H9 (cell line): ENCODE measurements at regions not wholly inside any gene's neighbourhood (a gene's known extent, or its start where the extent isn't known, plus 50 kb on each side); places are given as distances from the start of the nearest gene placed in this dataset.

ENCODE experiments used
- DNase-seq: peaks from one replicate; pipeline ENCODE4 v3.0.0-alpha.2; 2017
- H2AFZ ChIP-seq: one replicate; pipeline ENCODE4 v1.6.1; 2013; ENCODE audit warnings: mild to moderate bottlenecking, low read length, control low read depth, moderate library complexity
- H2AK5ac ChIP-seq: 2 replicates; pipeline ENCODE4 v1.6.1; 2013; ENCODE audit warnings: low read length, control low read depth, mixed read lengths; ENCODE audit not compliant: insufficient read length
- H2BK120ac ChIP-seq: one replicate; pipeline ENCODE4 v1.6.1; 2013; ENCODE audit warnings: low read depth, mild to moderate bottlenecking, low read length, control low read depth, inconsistent platforms; ENCODE audit not compliant: poor library complexity, severe bottlenecking
- H2BK12ac ChIP-seq: 2 replicates; pipeline ENCODE4 v1.6.1; 2013; ENCODE audit warnings: low read length, control low read depth, mixed read lengths, low read depth; ENCODE audit not compliant: insufficient read length
- H2BK15ac ChIP-seq: 2 replicates; pipeline ENCODE4 v1.6.1; 2013; ENCODE audit warnings: low read depth, low read length, control low read depth
- H2BK20ac ChIP-seq: one replicate; pipeline ENCODE4 v1.6.1; 2013; ENCODE audit warnings: low read depth, mild to moderate bottlenecking, low read length, control low read depth, inconsistent platforms; ENCODE audit not compliant: poor library complexity, severe bottlenecking
- H2BK5ac ChIP-seq: 2 replicates; pipeline ENCODE4 v1.6.1; 2013; ENCODE audit warnings: low read length, control low read depth, mixed read lengths; ENCODE audit not compliant: insufficient read length
- H3K14ac ChIP-seq: 2 replicates; pipeline ENCODE4 v1.6.1; 2013; ENCODE audit warnings: low read length, control low read depth; ENCODE audit not compliant: insufficient read depth
- H3K18ac ChIP-seq: 2 replicates; pipeline ENCODE4 v1.6.1; 2013; ENCODE audit warnings: low read depth, mild to moderate bottlenecking, mixed read lengths, low read length, control low read depth; ENCODE audit not compliant: insufficient read length
- H3K23ac ChIP-seq: 2 replicates; pipeline ENCODE4 v1.6.1; 2013; ENCODE audit warnings: low read length, control low read depth, mixed read lengths, low read depth; ENCODE audit not compliant: insufficient read length
- H3K23me2 ChIP-seq: 2 replicates; pipeline ENCODE4 v1.6.1; 2013; ENCODE audit warnings: low read depth, mild to moderate bottlenecking, mixed read lengths, low read length, control low read depth; ENCODE audit not compliant: insufficient read length, poor library complexity, severe bottlenecking
- H3K27ac ChIP-seq: 2 replicates; pipeline ENCODE4 v1.5.1; 2013; ENCODE audit warnings: low read length, control low read depth, mixed read lengths, low read depth; ENCODE audit not compliant: insufficient read length
- H3K27me3 ChIP-seq: 2 replicates; pipeline ENCODE4 v1.6.1; 2013; ENCODE audit warnings: low read length, control low read depth, inconsistent platforms; ENCODE audit not compliant: insufficient read depth
- H3K4ac ChIP-seq: 2 replicates; pipeline ENCODE4 v1.6.1; 2013; ENCODE audit warnings: low read depth, mild to moderate bottlenecking, control low read depth, inconsistent platforms, low read length, moderate library complexity
- H3K4me1 ChIP-seq: 2 replicates; pipeline ENCODE4 v1.6.1; 2013; ENCODE audit warnings: low read length, control low read depth, inconsistent platforms; ENCODE audit not compliant: insufficient read depth
- H3K4me2 ChIP-seq: 2 replicates; pipeline ENCODE4 v1.6.1; 2013; ENCODE audit warnings: low read length, control low read depth, mixed read lengths; ENCODE audit not compliant: insufficient read length, insufficient read depth
- H3K56ac ChIP-seq: 2 replicates; pipeline ENCODE4 v1.6.1; 2013; ENCODE audit warnings: low read depth, mild to moderate bottlenecking, mixed read lengths, low read length, control low read depth; ENCODE audit not compliant: insufficient read length
- H3K79me1 ChIP-seq: 2 replicates; pipeline ENCODE4 v1.6.1; 2013; ENCODE audit warnings: low read depth, mild to moderate bottlenecking, moderate library complexity, low read length, control low read depth, inconsistent platforms; ENCODE audit not compliant: insufficient read depth, poor library complexity, severe bottlenecking
- H3K79me2 ChIP-seq: 2 replicates; pipeline ENCODE4 v1.6.1; 2013; ENCODE audit warnings: low read length, control low read depth, inconsistent platforms; ENCODE audit not compliant: insufficient read depth
- H3K9ac ChIP-seq: 2 replicates; pipeline ENCODE4 v1.6.1; 2013; ENCODE audit warnings: low read length, control low read depth, mixed read lengths; ENCODE audit not compliant: insufficient read length; ENCODE audit errors: extremely low read depth
- H3K9me3 ChIP-seq: one replicate; pipeline ENCODE4 v1.6.1; 2013; ENCODE audit warnings: low read depth, low read length, inconsistent platforms; ENCODE audit not compliant: control insufficient read depth
- H3T11ph ChIP-seq: one replicate; pipeline ENCODE4 v1.6.1; 2013; ENCODE audit warnings: mild to moderate bottlenecking, low read length, control low read depth, inconsistent platforms
- H4K20me1 ChIP-seq: one replicate; pipeline ENCODE4 v1.6.1; 2013; ENCODE audit not compliant: control insufficient read depth, insufficient read length, insufficient read depth
- H4K5ac ChIP-seq: 2 replicates; pipeline ENCODE4 v1.6.1; 2013; ENCODE audit warnings: low read depth, mild to moderate bottlenecking, mixed read lengths, low read length, control low read depth; ENCODE audit not compliant: insufficient read length
- H4K8ac ChIP-seq: replicated peaks from 2 replicates; pipeline ENCODE4 v1.6.1; 2013; ENCODE audit warnings: low read length, control low read depth, mixed read lengths, low read depth; ENCODE audit not compliant: insufficient read length
- H4K91ac ChIP-seq: 2 replicates; pipeline ENCODE4 v1.6.1; 2013; ENCODE audit warnings: low read depth, mild to moderate bottlenecking, moderate library complexity, mixed read lengths, low read length, control low read depth; ENCODE audit not compliant: insufficient read length
- H3K27ac Mint-ChIP-seq, 3 experiments: 2 replicates in 2 of 3; 3 replicates in 1 of 3; pipeline ENCODE4 v1.8.0; 2020 to 2021; ENCODE audit warnings: mixed read lengths in 3 of 3, mild to moderate bottlenecking in 1 of 3, moderate library complexity in 1 of 3
- H3K27me3 Mint-ChIP-seq: 2 replicates; pipeline ENCODE4 v1.8.0; 2021; ENCODE audit warnings: low read depth, mild to moderate bottlenecking, moderate library complexity, mixed read lengths
- H3K36me3 Mint-ChIP-seq, 3 experiments: 2 replicates in 2 of 3; 3 replicates in 1 of 3; pipeline ENCODE4 v1.8.0; 2020 to 2021; ENCODE audit warnings: low read depth in 3 of 3, mixed read lengths in 3 of 3; ENCODE audit not compliant: insufficient read depth in 1 of 3
- H3K4me1 Mint-ChIP-seq, 2 experiments: 2 replicates each; pipeline ENCODE4 v1.8.0; 2020; ENCODE audit warnings: mixed read lengths in 2 of 2
- H3K4me3 Mint-ChIP-seq, 2 experiments: 2 replicates in 1 of 2; 3 replicates in 1 of 2; pipeline ENCODE4 v1.8.0; 2020 to 2021; ENCODE audit warnings: mild to moderate bottlenecking in 2 of 2, mixed read lengths in 2 of 2, moderate library complexity in 1 of 2
- H3K9me3 Mint-ChIP-seq, 2 experiments: 2 replicates in 1 of 2; 3 replicates in 1 of 2; pipeline ENCODE4 v1.8.0; 2020; ENCODE audit warnings: mild to moderate bottlenecking in 2 of 2, mixed read lengths in 2 of 2, moderate library complexity in 1 of 2
- WGBS: extraction: QIAGEN DNeasy Blood & Tissue Kit; methylation state at CpG from one replicate; pipeline ENCODE4 v1.1.7; 2013; ENCODE audit warnings: missing lambda C conversion rate, low lambda C conversion rate, mixed read lengths; ENCODE audit not compliant: insufficient read length; ENCODE audit errors: extremely low coverage; 5-methylcytosine and 5-hydroxymethylcytosine counted together
- TF ChIP-seq, protein P1 (sequence below): fragments of 200-600 bp; sonication (generic); conservative IDR thresholded peaks from 3 replicates; pipeline ENCODE4 v1.8.0; 2021; ENCODE audit warnings: antibody characterized with exemption, mild to moderate bottlenecking

DNA sequence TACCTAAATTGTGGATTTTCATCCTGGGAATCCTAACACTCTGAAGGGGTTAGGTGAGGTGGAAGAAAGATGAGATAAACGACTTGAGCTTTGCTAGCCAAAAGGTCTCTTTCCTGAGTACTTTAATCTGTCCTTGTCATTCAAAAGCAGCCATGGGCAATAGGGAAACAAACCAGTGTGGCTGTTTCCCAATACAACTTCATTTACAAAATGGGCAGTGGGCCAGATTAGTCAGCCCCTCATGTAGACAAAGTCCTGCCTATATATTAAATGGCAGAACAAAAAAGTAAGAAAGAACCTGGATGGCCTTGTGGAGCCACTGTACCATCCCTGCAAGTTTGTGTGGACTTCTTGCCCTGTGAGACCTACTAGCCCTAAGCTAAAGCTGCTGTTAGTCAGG lies 51.0 kb upstream of the NFIL3 start:
- Histone ChIP-seq H3K79me2 (no peaks in the 10 kb centered on the region), H3K27me3 (no peaks in the 10 kb centered on the region), H3K4me2 (no peak overlapping the region), H3K56ac (no peak overlapping the region), H2BK20ac (no peak overlapping the region), H3K4ac (no peak overlapping the region), H2BK5ac (no peak overlapping the region), H2AFZ (no peak overlapping the region), H3K18ac (no peak overlapping the region), H3K79me1 (no peaks in the 10 kb centered on the region), H4K91ac (no peak overlapping the region), H3T11ph (no peak overlapping the region), H3K14ac (no peak overlapping the region), H2BK15ac (no peak overlapping the region), H2BK120ac (no peak overlapping the region), H4K5ac (no peak overlapping the region), H3K23me2 (no peaks in the 10 kb centered on the region), H3K9me3 (no peaks in the 10 kb centered on the region), H4K8ac (no peak overlapping the region), H3K9ac (no peak overlapping the region), H3K23ac (no peak overlapping the region), H2BK12ac (no peak overlapping the region), H3K4me1 (no peaks in the 10 kb centered on the region), H3K27ac (no peak overlapping the region), H2AK5ac (no peak overlapping the region), H4K20me1 (no peaks in the 10 kb centered on the region)
- H3K36me3 Mint-ChIP-seq, result peaks cover 2 to 8% (median 5%) of the 10 kb centered on the region in 3 experiments; a peak in 4 of 7 replicates
- H3K4me3 Mint-ChIP-seq, result no peak overlapping the region
- TF ChIP-seq, protein P1, sequence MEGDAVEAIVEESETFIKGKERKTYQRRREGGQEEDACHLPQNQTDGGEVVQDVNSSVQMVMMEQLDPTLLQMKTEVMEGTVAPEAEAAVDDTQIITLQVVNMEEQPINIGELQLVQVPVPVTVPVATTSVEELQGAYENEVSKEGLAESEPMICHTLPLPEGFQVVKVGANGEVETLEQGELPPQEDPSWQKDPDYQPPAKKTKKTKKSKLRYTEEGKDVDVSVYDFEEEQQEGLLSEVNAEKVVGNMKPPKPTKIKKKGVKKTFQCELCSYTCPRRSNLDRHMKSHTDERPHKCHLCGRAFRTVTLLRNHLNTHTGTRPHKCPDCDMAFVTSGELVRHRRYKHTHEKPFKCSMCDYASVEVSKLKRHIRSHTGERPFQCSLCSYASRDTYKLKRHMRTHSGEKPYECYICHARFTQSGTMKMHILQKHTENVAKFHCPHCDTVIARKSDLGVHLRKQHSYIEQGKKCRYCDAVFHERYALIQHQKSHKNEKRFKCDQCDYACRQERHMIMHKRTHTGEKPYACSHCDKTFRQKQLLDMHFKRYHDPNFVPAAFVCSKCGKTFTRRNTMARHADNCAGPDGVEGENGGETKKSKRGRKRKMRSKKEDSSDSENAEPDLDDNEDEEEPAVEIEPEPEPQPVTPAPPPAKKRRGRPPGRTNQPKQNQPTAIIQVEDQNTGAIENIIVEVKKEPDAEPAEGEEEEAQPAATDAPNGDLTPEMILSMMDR, result no peak
- peaks cover 11 to 16% of the 10 kb centered on the region in 2 experiments; a peak in 4 of 5 replicates for H3K9me3 Mint-ChIP-seq
- no CpG with 5 or more reads among the region's 1 CpG for WGBS
- H3K27me3 Mint-ChIP-seq, result no peaks in the 10 kb centered on the region; the same call in none of the 2 replicates
- no peak for DNase-seq
- peaks cover 3 to 6% of the 10 kb centered on the region in 2 experiments; a peak in 2 of 4 replicates for H3K4me1 Mint-ChIP-seq
- no peak overlapping the region for H3K27ac Mint-ChIP-seq
